ENCODE measurements at regions not wholly inside any gene's neighbourhood (a gene's known extent, or its start where the extent isn't known, plus 50 kb on each side); places are given as distances from the start of the nearest gene placed in this dataset.

- no peak overlapping the region for H3K4me3 Mint-ChIP-seq
- Histone ChIP-seq H4K20me1 (ENCODE audit: low read depth) (no peaks in the 10 kb centered on the region), H3K9me3 (ENCODE audit: low read depth) (no peaks in the 10 kb centered on the region), H3K9ac (no peak overlapping the region), H3K4me3 (no peak overlapping the region), H2AFZ (replicated peaks) (no peak overlapping the region), H3F3A (ENCODE audit: low read depth) (no peaks in the 10 kb centered on the region), H3K36me3 (no peaks in the 10 kb centered on the region), H3K4me1 (no peaks in the 10 kb centered on the region), H3K79me2 (ENCODE audit: low read depth) (no peaks in the 10 kb centered on the region), H3K27me3 (no peaks in the 10 kb centered on the region), H3K4me2 (no peak overlapping the region), H3K27ac (no peak overlapping the region)
- DNase-seq (ENCODE audit: low spot score), result peak; percentile 75
- H3K27ac Mint-ChIP-seq, result no peak overlapping the region
- peaks cover 3% of the 10 kb centered on the region for H3K9me3 Mint-ChIP-seq
- H3K4me1 Mint-ChIP-seq, result peaks cover 6% of the 10 kb centered on the region
- no peaks in the 10 kb centered on the region for H3K36me3 Mint-ChIP-seq
- H3K27me3 Mint-ChIP-seq (ENCODE audit: insufficient read depth, low read depth), result peaks cover 3% of the 10 kb centered on the region
- TF ChIP-seq CTCF (IDR thresholded peaks at IDR 0.05), result peak; percentile 89
- TF ChIP-seq EZH2phosphoT487 (IDR thresholded peaks at IDR 0.05), result no peak
These were observed 1152.9 kb upstream of the CDH6 start for GRCh38 chr5:30040488-30041118.

DNA sequence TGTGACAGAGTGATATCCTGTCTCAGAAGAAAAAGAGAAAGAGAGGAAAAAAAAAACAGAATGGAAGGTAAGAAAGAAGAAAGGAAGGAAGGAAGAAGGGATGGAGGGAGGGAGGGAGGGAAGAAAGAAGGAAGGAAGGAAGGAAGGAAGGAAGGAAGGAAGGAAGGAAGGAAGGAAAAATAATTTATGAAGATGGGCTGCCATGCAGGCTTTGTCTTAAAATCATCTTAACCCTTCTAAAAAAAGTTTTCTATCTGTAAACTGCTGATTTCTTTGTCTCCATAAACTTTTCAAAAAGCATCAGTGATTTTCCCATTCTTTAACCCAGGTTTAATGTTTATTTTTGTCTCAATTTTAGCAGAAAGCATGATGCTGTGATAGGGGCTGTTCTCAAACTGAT, 1154.1 kb upstream of the CDH6 start:
- H3K27me3 Mint-ChIP-seq (ENCODE audit: insufficient read depth, low read depth), result peaks cover 3% of the 10 kb centered on the region
- peaks cover 6% of the 10 kb centered on the region for H3K4me1 Mint-ChIP-seq
- DNase-seq (ENCODE audit: low spot score), result no peak
- Histone ChIP-seq H4K20me1 (ENCODE audit: low read depth) (no peaks in the 10 kb centered on the region), H3K36me3 (no peaks in the 10 kb centered on the region), H3K4me2 (no peak overlapping the region), H3K9ac (no peak overlapping the region), H3K4me3 (no peak overlapping the region), H3K27ac (no peak overlapping the region), H3K4me1 (no peaks in the 10 kb centered on the region), H3F3A (ENCODE audit: low read depth) (no peaks in the 10 kb centered on the region), H3K9me3 (ENCODE audit: low read depth) (no peaks in the 10 kb centered on the region), H2AFZ (replicated peaks) (no peak overlapping the region), H3K79me2 (ENCODE audit: low read depth) (no peaks in the 10 kb centered on the region), H3K27me3 (no peaks in the 10 kb centered on the region)
- TF ChIP-seq CTCF (IDR thresholded peaks at IDR 0.05) (no peak), EZH2 (IDR thresholded peaks at IDR 0.05) (no peak), EZH2phosphoT487 (IDR thresholded peaks at IDR 0.05) (no peak)
- no peak overlapping the region for H3K27ac Mint-ChIP-seq
- no peaks in the 10 kb centered on the region for H3K36me3 Mint-ChIP-seq
- H3K4me3 Mint-ChIP-seq, result no peak overlapping the region
- peaks cover 6% of the 10 kb centered on the region for H3K9me3 Mint-ChIP-seq

DNA sequence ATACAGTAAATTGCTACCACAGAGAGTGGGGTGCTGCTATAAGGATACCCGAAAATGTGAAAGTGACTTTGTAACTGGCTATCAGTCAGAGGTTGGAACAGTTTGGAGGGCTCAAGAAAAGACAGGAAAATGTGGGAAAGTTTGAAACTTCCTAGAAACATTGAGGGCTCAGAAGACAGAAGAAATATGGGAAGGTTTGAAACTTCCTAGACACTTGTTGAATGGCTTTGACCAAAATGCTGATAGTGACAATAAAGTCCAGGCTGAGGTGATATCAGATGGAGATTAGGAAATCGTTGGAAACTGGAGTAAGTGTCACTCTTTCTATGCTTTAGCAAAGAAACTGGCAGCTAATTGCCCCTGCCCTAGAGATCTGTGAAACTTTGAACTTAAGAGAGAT, 1158.6 kb upstream of the CDH6 start:
- no peaks in the 10 kb centered on the region for H3K27me3 Mint-ChIP-seq (ENCODE audit: insufficient read depth, low read depth)
- H3K27me3 ChIP-seq, result no peaks in the 10 kb centered on the region
- H3K9me3 ChIP-seq (ENCODE audit: low read depth), result no peaks in the 10 kb centered on the region
- no peaks in the 10 kb centered on the region for H3K4me1 Mint-ChIP-seq
- no peaks in the 10 kb centered on the region for H3K4me1 ChIP-seq
- H3K79me2 ChIP-seq (ENCODE audit: low read depth), result no peaks in the 10 kb centered on the region
- no peak overlapping the region for H3K4me2 ChIP-seq
- H3K36me3 Mint-ChIP-seq, result no peaks in the 10 kb centered on the region
- no peaks in the 10 kb centered on the region for H3F3A ChIP-seq (ENCODE audit: low read depth)
- peaks cover 6% of the 10 kb centered on the region for H3K9me3 Mint-ChIP-seq
- no peaks in the 10 kb centered on the region for H4K20me1 ChIP-seq (ENCODE audit: low read depth)
- no peak overlapping the region for H3K27ac Mint-ChIP-seq
- no peak overlapping the region for H3K9ac ChIP-seq
- no peak overlapping the region for H3K27ac ChIP-seq
- TF ChIP-seq CTCF (IDR thresholded peaks at IDR 0.05), result no peak
- no peak for TF ChIP-seq EZH2 (IDR thresholded peaks at IDR 0.05)
- H2AFZ ChIP-seq (replicated peaks), result no peak overlapping the region
- H3K36me3 ChIP-seq, result no peaks in the 10 kb centered on the region
- no peak overlapping the region for H3K4me3 Mint-ChIP-seq
- no peak for DNase-seq (ENCODE audit: low spot score)
- no peak overlapping the region for H3K4me3 ChIP-seq
